Upper lobe of left lung (tissue), 4 donors: ENCODE measurements at regions not wholly inside any gene's neighbourhood (a gene's known extent, or its start where the extent isn't known, plus 50 kb on each side); places are given as distances from the start of the nearest gene placed in this dataset.

Experiments
- CTCF ChIP-seq, 6 experiments: fragments of 450-650 bp in 4 of 6; fragments of 200-600 bp in 2 of 6; sonication (generic) in 2 of 6; IDR thresholded peaks; one replicate each; pipeline ENCODE4 v1.5.1; 2016 to 2019; ENCODE audit warnings: antibody characterized with exemption in 6 of 6
- POLR2A ChIP-seq, 4 donors: fragments of 450-650 bp; IDR thresholded peaks; one replicate each; pipeline ENCODE4 v1.5.1; 2016 to 2017; ENCODE audit warnings: antibody characterized with exemption in 4 of 4, mild to moderate bottlenecking in 2 of 4
- POLR2AphosphoS5 ChIP-seq, 2 donors: sonication (generic); formaldehyde crosslinking; IDR thresholded peaks; one replicate each; pipeline ENCODE4 v1.5.1; 2017; ENCODE audit warnings: antibody characterized with exemption in 2 of 2

- TF ChIP-seq CTCF (IDR thresholded peaks at IDR 0.05): no peak
- TF ChIP-seq POLR2AphosphoS5 (IDR thresholded peaks at IDR 0.05): no peak
- TF ChIP-seq POLR2A (IDR thresholded peaks at IDR 0.05): no peak
These were observed 102.0 kb upstream of the CCDC80 start for GRCh38 chr3:112742934-112743333.
